Astrocyte (in vitro differentiated cells and primary cell): ENCODE measurements at regions not wholly inside any gene's neighbourhood (a gene's known extent, or its start where the extent isn't known, plus 50 kb on each side); places are given as distances from the start of the nearest gene placed in this dataset.

ENCODE experiments used
- CTCF ChIP-seq: IDR thresholded peaks from 2 replicates; pipeline ENCODE4 v1.5.1; 2011; ENCODE audit warnings: low read depth, mild to moderate bottlenecking, inconsistent platforms, low read length, moderate library complexity; ENCODE audit not compliant: insufficient read depth
- EZH2 ChIP-seq: IDR thresholded peaks from 2 replicates; pipeline ENCODE4 v1.6.1; 2012; ENCODE audit warnings: mild to moderate bottlenecking, low read length, inconsistent platforms; ENCODE audit not compliant: insufficient read depth

- TF ChIP-seq CTCF = no peak
- no peak for TF ChIP-seq EZH2
Measured at GRCh38 chr2:139165601-139166000, 385.4 kb upstream of the NXPH2 start.
